GM19324 (cell line): ENCODE measurements at regions not wholly inside any gene's neighbourhood (a gene's known extent, or its start where the extent isn't known, plus 50 kb on each side); places are given as distances from the start of the nearest gene placed in this dataset.
"Not testable (repeated sequence)": the region's sequence is repeated elsewhere in the genome, so short reads cannot be mapped to it uniquely, and the experiment has no call there.

Experiments
- ATAC-seq: cut with Tn5 transposase; IDR thresholded peaks from one replicate; pipeline ENCODE4 v1.9.1; 2021; ENCODE audit warnings: mild to moderate bottlenecking, moderate library complexity; ENCODE audit not compliant: unreplicated experiment, low FRiP score

DNA sequence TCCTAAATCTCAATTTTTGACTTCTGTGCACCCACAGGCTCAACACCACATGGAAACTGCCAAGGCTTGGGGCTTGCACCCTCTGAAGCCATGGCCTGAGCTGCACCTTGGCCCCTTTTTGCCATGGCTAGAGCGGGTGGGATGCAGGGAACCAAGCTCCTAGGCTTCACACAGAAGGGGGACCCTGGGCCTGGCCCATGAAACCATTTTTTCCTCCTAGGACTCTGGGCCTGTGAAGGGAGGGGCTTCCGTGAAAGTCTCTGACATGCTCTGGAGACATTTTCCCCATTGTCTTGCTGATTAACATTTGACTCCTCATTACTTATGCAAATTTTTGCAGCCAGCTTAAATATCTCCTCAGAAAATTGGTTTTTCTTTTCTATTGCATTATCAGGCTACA is 190.9 kb downstream of the MBL2 start:
- not testable (repeated sequence) for ATAC-seq

DNA sequence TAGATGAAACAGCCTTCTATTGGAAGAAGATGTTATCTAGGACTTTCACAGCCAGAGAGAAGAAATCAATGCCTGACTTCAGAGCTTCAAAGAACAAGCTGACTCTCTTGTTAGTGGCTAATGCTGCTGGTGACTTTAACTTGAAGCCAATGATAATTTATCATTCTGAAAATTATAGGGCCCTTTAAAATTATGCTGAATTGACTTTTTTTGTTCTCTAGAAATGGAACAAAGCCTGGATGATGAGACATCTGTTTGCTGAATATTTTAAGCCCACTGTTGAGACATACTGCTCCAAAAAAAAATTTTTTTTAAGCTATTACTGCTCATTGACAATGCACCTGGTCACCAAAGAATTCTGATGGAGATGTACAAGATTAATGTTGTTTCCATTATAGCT is 189.2 kb downstream of the MBL2 start:
- ATAC-seq, result no peak

DNA sequence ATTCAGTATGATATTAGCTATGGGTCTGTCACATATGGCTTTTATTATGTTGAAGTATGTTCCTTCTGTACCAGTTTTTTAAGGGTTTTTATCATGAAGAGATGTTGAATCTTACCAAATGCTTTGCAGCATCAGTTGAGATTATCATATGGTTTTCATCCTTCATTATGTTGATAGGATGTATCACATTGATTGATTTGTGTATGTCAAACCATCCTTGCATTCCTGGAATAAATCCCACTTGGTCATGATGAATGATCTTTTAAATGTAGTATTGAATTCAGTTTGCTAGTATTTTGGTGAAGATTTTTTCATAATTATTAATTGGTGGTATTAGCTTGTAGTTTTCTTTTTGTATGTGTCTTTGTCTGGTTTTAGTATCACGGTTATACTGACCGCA is 185.9 kb downstream of the MBL2 start:
- ATAC-seq, result no peak

DNA sequence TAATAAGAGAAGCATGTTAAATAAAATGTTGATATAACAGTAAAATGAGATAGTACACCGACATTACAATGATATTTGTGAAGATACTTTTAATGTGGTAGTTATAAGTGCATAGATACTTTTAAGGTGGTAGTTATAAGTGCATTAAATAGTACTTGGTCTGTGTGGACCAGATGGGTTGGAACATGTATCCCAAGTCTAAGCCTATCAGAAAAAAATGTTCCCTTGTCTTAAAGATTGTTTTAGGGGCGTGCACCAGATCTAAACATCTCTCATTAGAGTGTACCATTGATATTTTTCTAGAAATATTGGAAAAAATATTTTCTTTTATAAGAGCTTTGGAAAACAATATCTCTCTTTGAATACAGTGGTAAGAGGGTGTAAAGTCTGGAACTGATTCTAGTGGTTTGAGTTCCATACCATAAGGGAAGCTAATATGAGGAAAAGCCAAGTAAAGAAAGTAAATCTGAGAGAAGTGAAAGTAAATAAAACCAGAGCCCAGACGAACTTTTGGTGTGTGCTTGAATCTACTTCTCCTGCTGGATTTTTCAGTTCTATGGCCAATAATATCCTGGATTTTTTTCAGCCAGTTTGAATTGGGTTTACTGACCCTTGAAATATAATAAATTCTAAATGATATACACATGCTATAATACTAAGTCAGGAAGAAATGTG is 175.3 kb downstream of the MBL2 start:
- no peak for ATAC-seq

DNA sequence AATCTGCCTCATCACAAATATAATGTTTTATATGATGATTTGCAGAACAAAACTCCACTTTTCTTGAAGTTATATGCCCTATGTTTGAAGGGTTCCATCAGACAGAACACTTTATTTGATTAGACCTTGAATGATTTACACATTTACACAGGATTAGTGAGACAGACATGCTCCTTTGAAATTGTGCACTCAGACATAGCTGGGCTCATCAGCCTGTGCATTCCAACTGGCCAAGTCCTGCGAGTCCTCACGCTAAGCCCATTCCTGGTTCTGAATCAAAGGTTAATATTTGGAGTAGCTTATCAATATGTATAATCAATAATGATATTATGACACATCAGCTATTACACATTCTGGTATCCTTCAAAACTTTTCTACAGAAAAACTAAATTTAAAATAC is 173.6 kb downstream of the MBL2 start:
- no peak for ATAC-seq

DNA sequence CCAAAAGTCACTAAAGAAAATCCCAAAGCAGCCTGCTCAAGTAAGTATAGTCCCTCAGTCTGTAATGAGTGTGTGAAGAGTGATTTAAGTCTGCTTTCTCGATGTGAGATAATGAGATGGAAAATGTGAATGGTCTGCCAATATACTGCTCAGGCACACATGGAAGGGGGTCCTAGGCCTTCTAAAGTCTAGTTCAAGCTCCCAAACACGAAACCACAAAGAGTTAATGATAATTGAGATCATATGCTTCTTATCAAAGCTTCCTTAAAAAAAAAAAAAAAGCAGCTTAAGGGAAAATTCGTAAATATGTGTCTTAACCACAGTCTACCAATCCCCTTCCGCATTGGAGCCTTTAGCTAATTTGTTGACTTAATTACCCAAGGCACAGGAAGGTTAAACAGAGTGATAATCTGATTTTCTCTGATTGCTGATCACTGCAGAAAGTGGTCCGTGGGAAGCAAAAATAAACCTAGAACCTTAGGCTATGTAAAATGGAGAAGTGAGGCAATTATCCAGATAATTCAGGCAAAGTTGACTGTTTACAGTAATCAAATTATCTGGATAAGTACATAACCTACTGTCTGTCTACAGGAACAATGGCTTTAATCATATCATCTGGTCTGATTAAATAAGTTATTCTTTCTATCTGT is 172.9 kb downstream of the MBL2 start:
- ATAC-seq, result no peak

DNA sequence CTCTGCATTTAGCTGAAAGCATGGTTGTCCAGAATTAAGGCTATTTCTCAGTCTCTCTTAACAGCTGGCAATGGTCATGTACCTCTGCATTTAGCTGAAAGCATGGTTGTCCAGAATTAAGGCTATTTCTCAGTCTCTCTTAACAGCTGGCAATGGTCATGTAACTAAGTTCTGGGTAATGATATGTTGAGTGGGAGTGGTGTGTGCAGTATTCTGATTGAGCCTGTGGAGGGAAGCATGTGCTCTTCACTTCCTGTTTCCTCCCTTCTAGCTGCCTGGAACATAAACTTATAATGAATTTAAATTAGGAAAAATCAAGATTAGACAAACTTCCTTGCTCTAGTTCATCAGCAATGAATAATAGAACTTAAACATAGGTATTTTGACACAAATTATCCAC is 168.5 kb downstream of the MBL2 start:
- not testable (repeated sequence) for ATAC-seq

DNA sequence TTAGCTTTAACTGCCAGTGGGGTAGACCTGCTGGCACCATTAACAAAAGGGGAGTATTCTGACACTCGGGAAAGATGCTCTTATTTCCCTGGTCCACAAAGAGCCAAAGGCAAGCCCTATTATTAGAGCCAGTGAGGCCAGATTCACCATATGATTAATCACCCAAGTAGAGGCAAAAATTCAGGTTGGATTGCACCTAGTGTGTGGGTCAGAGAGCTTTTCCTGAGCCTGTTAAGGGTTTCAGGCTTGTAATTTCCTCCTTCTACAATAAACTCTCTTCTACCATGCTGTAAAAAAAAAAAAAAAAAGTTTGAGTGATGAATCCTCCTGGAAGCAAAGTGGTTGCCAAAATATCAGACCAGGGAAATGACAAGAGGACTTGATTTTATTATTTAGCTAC is 163.5 kb downstream of the MBL2 start:
- no peak for ATAC-seq

DNA sequence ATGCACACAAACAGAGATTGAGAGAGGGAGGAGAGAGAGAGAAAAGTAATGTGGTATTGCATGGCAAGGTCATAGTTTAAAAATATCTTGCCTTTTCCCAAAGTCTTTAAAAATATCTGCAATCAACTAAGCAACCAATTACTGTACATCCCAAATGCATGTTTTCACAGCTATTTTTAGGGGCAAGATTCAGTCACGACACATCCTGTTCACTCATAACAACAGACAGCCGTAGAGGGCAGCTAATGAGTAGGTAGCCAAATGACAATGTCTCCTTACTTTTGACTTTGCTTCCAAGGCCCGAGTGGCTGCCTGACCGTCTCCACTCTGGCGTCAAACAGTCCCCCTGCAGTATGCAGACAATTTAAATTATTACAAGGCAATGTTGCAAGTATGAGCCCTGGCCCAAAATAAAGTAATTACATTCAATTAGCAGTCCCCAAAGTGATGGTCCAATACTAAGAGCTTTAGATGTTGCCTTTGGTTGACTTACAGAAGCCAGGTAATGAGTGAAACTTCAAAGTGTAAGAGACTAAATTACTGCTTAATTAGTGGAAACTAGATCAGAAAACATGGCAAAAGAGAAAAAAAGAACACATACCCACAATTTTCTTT is 162.9 kb downstream of the MBL2 start:
- no peak for ATAC-seq

DNA sequence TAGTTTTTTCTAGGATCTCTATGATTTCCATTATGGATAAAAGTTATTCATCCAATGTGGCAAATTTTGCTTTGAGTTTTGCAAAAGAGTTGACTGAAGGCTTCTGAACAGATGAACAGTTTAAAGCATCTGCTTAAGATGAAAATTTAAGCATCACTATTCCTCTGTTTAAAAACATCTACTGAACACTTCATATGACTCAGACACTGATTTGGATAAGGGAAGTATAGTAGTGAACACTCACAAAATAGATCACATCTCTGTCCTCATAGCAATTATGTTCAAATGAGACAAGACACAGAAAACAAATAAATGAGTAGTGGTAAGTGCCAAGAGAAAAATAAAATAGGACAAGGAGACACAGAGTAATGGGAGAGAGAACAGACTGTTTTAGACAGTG is 157.3 kb downstream of the MBL2 start:
- no peak for ATAC-seq

DNA sequence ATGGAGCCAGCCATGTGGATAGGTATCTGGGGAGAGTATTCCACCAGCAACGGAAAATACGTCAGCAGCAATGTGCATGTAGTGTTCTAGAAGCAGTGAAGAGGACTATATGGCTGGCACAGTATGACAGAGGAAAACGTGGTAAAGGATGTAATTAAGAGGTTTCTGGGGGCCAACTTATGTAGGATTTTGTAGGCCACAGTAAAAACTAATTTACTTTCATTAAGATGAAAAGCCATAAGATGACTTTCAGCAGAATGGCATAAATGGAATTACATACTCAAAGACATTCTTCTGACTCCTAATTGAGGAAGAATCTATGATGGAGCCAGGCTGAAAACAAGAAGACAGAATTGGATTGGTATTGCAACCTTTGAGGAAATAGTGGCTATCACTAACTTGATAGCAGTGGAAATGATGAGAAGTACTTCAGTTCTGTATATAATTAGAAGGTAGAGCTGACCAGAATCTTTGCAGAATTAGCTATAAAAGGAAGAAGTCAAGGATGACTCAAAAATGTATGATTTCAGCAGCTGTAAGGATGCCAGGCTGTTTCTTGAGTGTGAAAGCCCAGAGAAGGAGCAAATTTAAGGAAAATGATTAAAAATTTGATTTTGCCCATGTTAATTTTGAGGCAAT is 156.7 kb downstream of the MBL2 start:
- ATAC-seq, result no peak

DNA sequence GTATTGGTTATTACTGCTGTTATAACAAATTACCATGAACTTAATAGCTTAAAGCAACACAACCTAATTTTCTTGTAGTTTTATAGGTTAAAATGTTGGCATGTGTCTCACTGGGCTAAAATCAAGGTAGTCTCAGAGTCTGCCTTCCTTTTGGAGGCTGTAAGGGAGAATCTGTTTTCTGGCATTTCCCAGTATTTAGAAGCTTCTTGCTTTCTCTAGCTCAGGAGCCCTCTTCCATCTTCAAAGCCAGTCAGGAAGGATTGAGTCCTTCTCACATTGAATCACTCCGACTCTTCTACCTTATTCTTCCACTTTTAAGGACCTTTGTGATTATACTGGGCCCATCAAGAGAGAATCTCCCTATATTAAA is 156.2 kb downstream of the MBL2 start:
- ATAC-seq, result no peak

DNA sequence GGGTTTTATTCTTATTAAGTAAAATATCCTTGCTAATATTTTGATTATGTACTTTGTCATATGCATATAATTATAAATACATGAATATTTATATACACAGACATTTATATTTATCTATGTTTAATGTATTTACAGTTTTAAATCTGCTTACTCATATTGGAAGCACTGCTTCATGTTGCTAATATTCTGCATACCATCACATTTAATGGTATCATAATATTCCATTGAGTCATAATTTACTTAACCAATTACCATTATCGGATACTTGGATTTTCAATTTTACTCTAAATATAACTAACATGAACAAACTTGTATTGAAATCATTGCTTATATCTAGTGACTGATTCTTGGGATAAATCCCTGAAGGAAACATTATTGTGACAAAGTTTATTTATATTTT is 155.2 kb downstream of the MBL2 start:
- no peak for ATAC-seq

DNA sequence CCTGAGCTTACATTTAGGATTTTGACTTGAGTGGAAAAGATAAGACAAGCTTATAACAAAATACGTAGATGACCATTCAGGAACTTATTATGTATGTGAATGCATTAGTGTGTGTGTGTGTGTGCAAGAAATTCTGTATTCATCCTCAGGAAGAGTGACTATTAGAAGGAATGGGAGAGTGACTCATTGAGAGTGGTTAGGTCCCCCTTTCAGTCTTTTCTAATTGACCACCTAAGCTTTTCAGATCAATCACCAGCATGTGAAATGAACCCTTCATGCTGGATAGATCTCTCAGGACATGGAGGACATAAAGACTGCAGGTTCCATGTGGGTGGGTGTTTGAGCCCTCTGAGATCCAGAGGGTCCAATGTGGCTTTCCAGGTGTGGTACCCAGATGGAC is 153.5 kb downstream of the MBL2 start:
- no peak for ATAC-seq

DNA sequence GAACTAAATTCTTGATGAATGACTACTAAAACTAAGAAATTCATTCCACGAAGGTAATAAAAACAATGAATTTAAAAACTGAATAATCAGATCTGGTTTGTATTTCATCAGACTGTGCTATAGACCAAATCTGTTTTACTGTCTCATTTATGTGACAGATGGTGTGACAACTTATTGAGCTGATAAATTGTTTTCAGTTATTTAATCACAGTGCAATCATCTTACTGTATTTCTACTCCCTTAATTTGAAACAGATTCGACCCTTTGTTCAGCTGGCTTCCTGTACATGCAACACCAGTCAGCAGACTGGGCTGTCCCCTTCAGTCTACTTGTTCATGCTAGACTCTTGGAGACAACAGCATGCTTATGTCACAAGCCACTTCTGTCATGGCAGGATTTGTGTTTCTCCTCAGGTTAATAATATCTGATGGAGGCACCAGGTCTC is 150.9 kb downstream of the MBL2 start:
- no peak for ATAC-seq

DNA sequence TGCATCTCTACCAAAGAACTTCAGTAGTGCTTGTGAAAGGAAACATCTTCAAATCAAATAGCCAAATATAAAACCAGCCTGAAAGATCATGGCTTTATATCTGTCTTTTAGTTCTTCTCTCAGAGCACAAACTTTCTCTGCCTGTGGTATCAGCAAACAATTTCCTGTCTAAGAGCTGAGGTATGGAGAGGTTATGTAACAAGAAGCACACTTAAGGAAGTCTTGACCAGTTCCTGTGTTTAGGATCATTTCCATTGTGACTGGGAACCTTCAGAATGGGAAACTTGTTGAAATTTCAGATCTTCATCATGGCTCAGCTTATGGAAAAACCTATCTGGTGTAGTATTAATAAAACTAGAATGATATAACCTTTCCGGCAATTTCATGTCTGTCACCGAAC is 148.8 kb downstream of the MBL2 start:
- no peak for ATAC-seq

DNA sequence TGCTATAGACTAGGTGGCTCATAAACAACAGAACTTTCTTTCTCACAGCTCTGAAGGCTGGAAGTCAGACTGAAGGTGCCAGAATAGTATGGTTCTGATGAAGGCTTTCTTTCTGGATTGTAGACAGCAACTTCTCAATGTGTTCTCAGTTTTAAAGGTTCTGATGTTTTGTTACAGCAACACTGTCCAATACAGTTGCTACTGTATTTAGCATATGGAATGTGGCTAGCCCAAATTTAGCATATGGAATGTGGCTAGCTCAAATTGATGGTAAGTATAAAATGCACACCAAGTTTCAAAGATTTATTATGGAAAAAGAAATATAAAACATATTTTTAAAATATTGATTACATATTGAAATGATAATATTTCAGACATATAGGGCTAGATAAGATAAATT is 145.3 kb downstream of the MBL2 start:
- ATAC-seq, result no peak

DNA sequence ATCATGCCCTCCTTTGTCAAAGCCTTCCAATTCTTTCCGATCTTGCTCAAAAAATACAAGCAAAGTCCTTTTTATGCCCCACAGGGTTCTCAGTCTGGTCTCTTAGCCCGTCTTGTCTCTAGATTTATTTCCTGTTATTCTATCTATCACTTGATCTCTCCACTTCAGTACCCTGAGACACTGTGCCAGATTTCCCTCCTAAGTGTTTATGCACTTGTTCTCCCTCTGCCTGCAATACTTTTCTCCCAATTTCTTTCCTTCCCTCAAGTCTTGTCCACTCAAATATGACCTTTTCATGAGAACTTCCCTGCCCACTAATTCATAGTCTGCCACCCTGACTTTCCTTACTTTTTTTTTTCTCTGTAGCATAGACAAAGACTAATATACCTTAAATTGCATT is 141.4 kb downstream of the MBL2 start:
- ATAC-seq, result no peak

DNA sequence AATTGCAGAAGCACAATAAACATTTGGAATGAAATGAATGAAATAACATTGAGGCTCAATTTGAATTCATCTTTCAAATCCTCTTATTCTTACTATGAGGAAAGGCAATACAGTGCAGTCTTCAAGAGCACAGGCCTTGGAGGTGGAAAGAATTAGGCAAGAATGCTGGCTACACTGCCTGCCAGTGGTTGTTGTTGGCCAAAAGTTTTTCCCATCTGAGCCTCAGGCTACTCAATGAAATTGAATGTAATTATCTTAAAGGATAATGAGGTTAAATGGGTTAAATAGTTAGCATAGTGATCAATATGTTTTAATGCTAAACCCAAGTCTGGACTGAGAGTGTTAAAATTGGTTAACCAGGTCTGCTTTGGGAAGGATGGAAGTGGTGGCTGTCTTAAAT is 140.9 kb downstream of the MBL2 start:
- ATAC-seq, result no peak

DNA sequence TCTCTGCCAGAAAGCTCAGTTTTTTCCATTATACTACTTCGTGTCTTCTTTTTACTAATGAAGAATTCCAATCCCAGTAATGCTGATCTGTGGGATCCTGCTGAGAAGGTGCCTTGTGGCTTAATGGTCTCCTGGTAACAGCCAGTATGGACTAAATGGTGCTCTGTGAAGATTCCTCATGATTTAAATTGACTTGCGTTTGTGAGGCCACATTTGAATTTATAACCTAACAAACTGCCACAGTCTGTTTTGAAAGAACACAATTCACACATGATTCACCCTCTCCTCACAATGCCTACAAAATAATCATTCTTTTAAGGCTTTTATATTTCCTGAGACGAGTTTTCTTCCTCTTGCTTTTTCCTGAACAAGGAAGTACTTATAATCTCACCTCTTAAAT is 140.0 kb downstream of the MBL2 start:
- ATAC-seq, result no peak

DNA sequence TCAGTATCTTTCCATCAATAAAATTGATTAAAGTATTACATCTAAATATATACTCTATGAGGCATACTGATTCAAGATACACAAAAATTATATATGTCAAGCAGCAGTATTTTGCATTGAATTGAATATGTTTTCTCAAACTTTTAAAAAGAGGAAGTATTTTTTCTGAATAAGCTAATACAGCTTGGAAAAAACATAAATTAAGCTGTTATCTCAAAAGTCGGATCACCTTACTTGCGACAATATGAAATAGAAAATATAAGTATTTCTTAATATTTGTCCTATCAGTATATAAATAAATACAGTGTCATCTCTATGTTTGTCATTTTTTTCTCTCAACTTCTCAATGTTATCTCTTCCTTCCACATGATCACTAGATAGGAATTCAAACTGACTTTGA is 139.3 kb downstream of the MBL2 start:
- no peak for ATAC-seq

DNA sequence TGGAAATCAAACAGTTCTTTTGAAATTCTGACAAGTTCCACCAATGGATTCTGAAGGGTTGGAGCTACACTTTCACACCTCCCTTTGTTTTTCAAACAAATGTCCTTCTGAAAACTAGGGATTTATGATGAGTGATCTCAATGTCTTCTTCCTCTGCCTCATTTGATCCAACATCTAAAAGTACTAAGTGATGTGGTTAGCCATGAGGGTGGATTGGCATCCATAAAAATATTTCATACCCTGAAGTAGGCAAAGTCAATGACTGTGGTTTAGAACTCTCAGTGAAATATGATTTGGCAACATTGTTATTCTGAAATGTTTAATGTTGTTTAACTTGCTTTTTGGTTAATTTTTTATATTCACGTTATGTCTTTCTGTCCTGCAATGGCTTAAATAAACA is 136.9 kb downstream of the MBL2 start:
- no peak for ATAC-seq
